ENCODE measurements at regions not wholly inside any gene's neighbourhood (a gene's known extent, or its start where the extent isn't known, plus 50 kb on each side); places are given as distances from the start of the nearest gene placed in this dataset.

- Histone ChIP-seq H3K27ac (no peak overlapping the region), H3K9me3 (no peaks in the 10 kb centered on the region), H3K27me3 (replicated peaks; ENCODE audit: insufficient read depth) (peaks cover 22% of the 10 kb centered on the region), H3K4me1 (replicated peaks) (no peaks in the 10 kb centered on the region), H3K36me3 (no peaks in the 10 kb centered on the region), H3K4me3 (no peak overlapping the region)
- intact Hi-C loops (cut with DNase I), result no loop called here
- TF ChIP-seq POLR2AphosphoS5 (IDR thresholded peaks at IDR 0.05), result no peak
- TF ChIP-seq POLR2A (IDR thresholded peaks at IDR 0.05), result no peak
- TF ChIP-seq CTCF (IDR thresholded peaks at IDR 0.05), result no peak
- no peak for DNase-seq (ENCODE audit: low spot score)
- 91% methylated on average over 16 of the region's 16 CpGs for WGBS
Measured at GRCh38 chr4:3867403-3868100, 101.4 kb downstream of the ADRA2C start.

- TF ChIP-seq POLR2AphosphoS5 (IDR thresholded peaks at IDR 0.05) (no peak), POLR2A (IDR thresholded peaks at IDR 0.05) (no peak), CTCF (IDR thresholded peaks at IDR 0.05) (no peak)
- H3K9me3 ChIP-seq, result no peaks in the 10 kb centered on the region
- no peak for DNase-seq (ENCODE audit: low spot score)
- WGBS, result 74% methylated on average over 22 of the region's 22 CpGs
- H3K27ac ChIP-seq, result no peak overlapping the region
- H3K4me1 ChIP-seq (replicated peaks), result no peaks in the 10 kb centered on the region
- no peak overlapping the region for H3K4me3 ChIP-seq
- H3K27me3 ChIP-seq (replicated peaks; ENCODE audit: insufficient read depth), result peaks cover 25% of the 10 kb centered on the region
- no peaks in the 10 kb centered on the region for H3K36me3 ChIP-seq
- intact Hi-C loops (cut with DNase I), result no loop called here
Measured at GRCh38 chr4:3868211-3869173, 102.3 kb downstream of the ADRA2C start.

- no peak overlapping the region for H3K4me3 ChIP-seq
- H3K9me3 ChIP-seq, result no peaks in the 10 kb centered on the region
- intact Hi-C loops (cut with DNase I), result no loop called here
- no peaks in the 10 kb centered on the region for H3K4me1 ChIP-seq (replicated peaks)
- no peaks in the 10 kb centered on the region for H3K36me3 ChIP-seq
- H3K27me3 ChIP-seq (replicated peaks; ENCODE audit: insufficient read depth), result peaks cover 28% of the 10 kb centered on the region
- 82% methylated on average over 7 of the region's 7 CpGs for WGBS
- H3K27ac ChIP-seq, result no peak overlapping the region
- DNase-seq (ENCODE audit: low spot score), result no peak
- TF ChIP-seq POLR2AphosphoS5 (IDR thresholded peaks at IDR 0.05) (no peak), CTCF (IDR thresholded peaks at IDR 0.05) (no peak), POLR2A (IDR thresholded peaks at IDR 0.05) (no peak)
Measured at GRCh38 chr4:3869174-3869572, 103.0 kb downstream of the ADRA2C start.

- Histone ChIP-seq H3K27ac (no peak overlapping the region), H3K4me3 (no peak overlapping the region), H3K4me1 (replicated peaks) (no peaks in the 10 kb centered on the region), H3K27me3 (replicated peaks; ENCODE audit: insufficient read depth) (peaks cover 29% of the 10 kb centered on the region), H3K36me3 (no peaks in the 10 kb centered on the region), H3K9me3 (no peaks in the 10 kb centered on the region)
- 64% methylated on average over 21 of the region's 22 CpGs for WGBS
- no peak for DNase-seq (ENCODE audit: low spot score)
- intact Hi-C loops (cut with DNase I), result no loop called here
- TF ChIP-seq CTCF (IDR thresholded peaks at IDR 0.05) (no peak), POLR2A (IDR thresholded peaks at IDR 0.05) (no peak), POLR2AphosphoS5 (IDR thresholded peaks at IDR 0.05) (no peak)
Measured at GRCh38 chr4:3869661-3870566, 103.7 kb downstream of the ADRA2C start.

Measured in prostate gland (tissue), 2 donors.